ENCODE measurements at regions not wholly inside any gene's neighbourhood (a gene's known extent, or its start where the extent isn't known, plus 50 kb on each side); places are given as distances from the start of the nearest gene placed in this dataset.

DNA sequence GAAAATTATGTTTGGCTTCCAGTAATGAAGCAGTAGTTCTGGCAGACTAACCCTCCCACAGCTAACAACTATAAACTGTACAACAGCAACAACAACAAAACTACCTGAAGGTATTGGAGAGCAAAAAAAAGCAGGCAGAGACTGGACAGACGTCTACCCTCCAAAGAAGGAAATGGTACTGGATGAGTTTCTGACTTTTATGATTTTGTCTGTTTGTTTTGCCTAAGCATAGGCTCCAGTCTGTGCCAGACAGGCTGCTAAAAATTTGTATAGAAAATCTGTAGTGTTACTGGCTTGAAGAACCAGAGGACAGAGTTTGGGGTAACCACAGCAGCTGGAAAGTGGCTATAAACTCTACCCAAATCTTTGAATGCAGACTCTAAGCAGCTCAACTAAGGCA lies 131.3 kb downstream of the SLC25A47 start:
- Mint-ChIP-seq H3K27ac (no peak overlapping the region), H3K4me1 (peaks cover 12% of the 10 kb centered on the region), H3K36me3 (ENCODE audit: low read depth) (peaks cover 4% of the 10 kb centered on the region), H3K4me3 (no peak overlapping the region), H3K27me3 (no peaks in the 10 kb centered on the region)
- no peak for DNase-seq
- no peak for ATAC-seq
- no peaks in the 10 kb centered on the region for H3K9me3 ChIP-seq (ENCODE audit: control insufficient read depth, low read length, poor library complexity, severe bottlenecking)

- Mint-ChIP-seq H3K4me3 (no peak overlapping the region), H3K36me3 (ENCODE audit: low read depth) (peaks cover 5% of the 10 kb centered on the region), H3K4me1 (peaks cover 10% of the 10 kb centered on the region), H3K27me3 (no peaks in the 10 kb centered on the region), H3K27ac (no peak overlapping the region)
- no peak for DNase-seq
- H3K9me3 ChIP-seq (ENCODE audit: control insufficient read depth, low read length, poor library complexity, severe bottlenecking) = no peaks in the 10 kb centered on the region
- ATAC-seq = no peak
Observed at GRCh38 chr14:100463937-100464336, 123.3 kb downstream of the BEGAIN start.

DNA sequence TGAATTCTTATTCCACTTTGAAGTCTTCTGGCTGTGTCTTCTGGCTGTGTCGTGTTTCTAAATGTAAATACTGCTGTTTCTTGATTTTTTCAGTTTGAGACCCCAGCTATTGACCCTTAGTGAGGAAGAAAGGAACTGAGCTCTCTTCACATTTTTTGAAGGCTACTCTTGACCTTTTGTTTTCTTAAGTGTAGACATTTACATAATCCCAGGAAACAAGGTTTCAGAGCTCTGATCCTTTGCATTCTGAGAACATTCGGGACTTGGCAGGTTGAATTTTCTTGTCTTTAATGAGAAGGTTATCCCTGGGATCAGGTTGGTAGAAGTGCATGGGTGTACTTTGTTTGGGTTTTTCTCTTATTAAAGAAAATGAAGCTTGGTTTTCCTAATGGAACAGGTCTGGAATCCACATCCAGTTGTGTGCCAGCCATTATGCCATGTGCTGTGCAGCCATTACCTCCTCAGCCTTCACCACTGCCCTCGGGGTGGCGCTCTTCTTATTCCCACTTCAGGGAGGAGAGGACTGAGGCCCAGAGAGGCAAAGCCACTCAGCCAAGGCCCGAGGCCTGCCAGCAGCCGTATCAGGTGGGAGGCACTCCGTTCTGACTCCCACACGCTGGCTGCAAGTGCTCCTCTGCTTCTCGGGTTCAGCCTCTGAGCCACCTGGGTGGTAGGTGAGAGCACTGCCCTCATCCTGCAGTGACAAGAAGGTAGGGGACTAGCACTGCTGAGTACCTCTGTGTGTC lies 120.9 kb downstream of the BEGAIN start:
- Mint-ChIP-seq H3K27me3 (no peaks in the 10 kb centered on the region), H3K27ac (no peak overlapping the region), H3K4me3 (no peak overlapping the region), H3K36me3 (ENCODE audit: low read depth) (peaks cover 8% of the 10 kb centered on the region), H3K4me1 (peaks cover 15% of the 10 kb centered on the region)
- no peaks in the 10 kb centered on the region for H3K9me3 ChIP-seq (ENCODE audit: control insufficient read depth, low read length, poor library complexity, severe bottlenecking)
- DNase-seq (no peak), ATAC-seq (no peak)

DNA sequence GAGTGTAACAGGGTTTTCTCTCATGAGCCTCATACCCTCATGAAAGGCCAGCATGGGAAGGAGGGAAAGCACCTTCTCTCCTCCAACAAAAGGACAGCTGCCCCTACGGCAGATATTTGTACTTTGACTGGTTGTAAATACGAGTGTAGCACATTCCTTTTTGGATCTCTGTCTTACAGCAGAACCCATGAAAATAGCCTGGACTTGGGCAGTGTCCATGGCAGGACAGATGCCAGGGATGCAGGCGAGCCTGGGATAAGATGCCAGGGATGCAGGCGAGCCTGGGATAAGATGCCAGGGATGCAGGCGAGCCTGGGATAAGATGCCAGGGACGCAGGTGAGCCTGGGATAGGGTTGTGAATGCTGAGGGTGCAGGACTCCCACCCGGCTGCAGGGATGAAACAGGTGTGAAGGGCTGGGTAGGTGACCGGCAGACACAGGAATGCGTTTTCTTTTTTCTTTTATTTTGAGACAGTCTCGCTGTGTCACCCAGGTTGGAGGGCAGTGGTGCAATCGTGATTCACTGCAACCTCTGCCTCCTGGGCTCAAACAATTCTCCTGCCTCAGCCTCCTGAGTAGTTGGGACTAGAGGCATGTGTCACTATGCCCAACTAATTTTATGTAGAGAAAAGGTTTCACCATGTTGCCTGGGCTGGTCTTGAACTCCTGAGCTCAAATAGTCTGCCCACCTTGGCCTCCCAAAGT lies 120.0 kb downstream of the BEGAIN start:
- Mint-ChIP-seq H3K27me3 (no peaks in the 10 kb centered on the region), H3K36me3 (ENCODE audit: low read depth) (peaks cover 8% of the 10 kb centered on the region), H3K4me1 (peaks cover 17% of the 10 kb centered on the region), H3K27ac (no peak overlapping the region), H3K4me3 (no peak overlapping the region)
- no peaks in the 10 kb centered on the region for H3K9me3 ChIP-seq (ENCODE audit: control insufficient read depth, low read length, poor library complexity, severe bottlenecking)
- no peak for ATAC-seq
- DNase-seq = no peak

DNA sequence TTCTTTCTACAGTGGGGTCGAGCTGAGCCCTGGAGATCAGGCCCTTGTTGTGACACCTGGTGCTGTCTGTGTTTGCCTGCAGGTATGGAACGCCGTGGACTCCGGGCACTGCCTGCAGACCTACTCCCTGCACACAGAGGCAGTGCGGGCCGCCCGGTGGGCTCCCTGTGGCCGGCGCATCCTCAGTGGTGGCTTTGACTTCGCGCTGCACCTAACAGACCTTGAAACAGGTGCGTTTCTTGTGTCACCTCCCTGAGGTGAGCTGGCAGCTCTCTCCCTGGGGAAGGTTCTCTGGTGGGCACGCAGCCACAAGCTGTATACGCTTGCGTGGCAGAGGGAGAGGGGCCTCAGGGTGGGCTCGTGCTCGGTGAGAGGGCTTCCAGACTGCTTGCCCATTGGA lies 119.3 kb downstream of the BEGAIN start:
- DNase-seq = no peak
- ATAC-seq = no peak
- no peak overlapping the region for H3K4me3 Mint-ChIP-seq
- peaks cover 8% of the 10 kb centered on the region for H3K36me3 Mint-ChIP-seq (ENCODE audit: low read depth)
- H3K4me1 Mint-ChIP-seq = peaks cover 16% of the 10 kb centered on the region
- H3K27ac Mint-ChIP-seq = no peak overlapping the region
- H3K27me3 Mint-ChIP-seq = no peaks in the 10 kb centered on the region
- no peaks in the 10 kb centered on the region for H3K9me3 ChIP-seq (ENCODE audit: control insufficient read depth, low read length, poor library complexity, severe bottlenecking)

DNA sequence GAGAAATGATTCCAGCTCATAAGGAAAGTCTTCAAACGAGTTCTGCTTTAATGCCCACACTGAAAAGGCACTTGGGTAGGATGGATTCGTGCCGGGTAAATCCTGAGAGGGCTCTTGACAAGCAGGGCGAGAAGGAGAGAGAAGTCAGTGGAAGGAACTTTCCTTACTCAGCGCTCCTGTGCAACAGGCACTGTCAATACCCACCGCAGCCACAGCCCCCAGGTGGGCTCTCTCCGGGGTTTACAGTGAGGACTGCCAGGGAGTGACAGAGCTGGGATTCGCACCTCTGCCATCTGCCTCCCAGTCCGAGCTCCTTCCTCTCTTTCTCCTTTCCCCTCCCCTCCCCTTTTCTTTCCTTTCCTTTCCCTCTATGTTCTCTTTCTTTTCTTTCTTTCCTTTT lies 118.7 kb downstream of the BEGAIN start:
- ATAC-seq = no peak
- no peaks in the 10 kb centered on the region for H3K9me3 ChIP-seq (ENCODE audit: control insufficient read depth, low read length, poor library complexity, severe bottlenecking)
- H3K27ac Mint-ChIP-seq = no peak overlapping the region
- H3K4me3 Mint-ChIP-seq = no peak overlapping the region
- H3K4me1 Mint-ChIP-seq = peaks cover 15% of the 10 kb centered on the region
- peaks cover 5% of the 10 kb centered on the region for H3K36me3 Mint-ChIP-seq (ENCODE audit: low read depth)
- DNase-seq = no peak
- H3K27me3 Mint-ChIP-seq = no peaks in the 10 kb centered on the region

- no peak for DNase-seq
- no peak overlapping the region for H3K27ac Mint-ChIP-seq
- H3K4me1 Mint-ChIP-seq = peaks cover 15% of the 10 kb centered on the region
- peaks cover 2% of the 10 kb centered on the region for H3K36me3 Mint-ChIP-seq (ENCODE audit: low read depth)
- H3K9me3 ChIP-seq (ENCODE audit: control insufficient read depth, low read length, poor library complexity, severe bottlenecking) = no peaks in the 10 kb centered on the region
- no peak overlapping the region for H3K4me3 Mint-ChIP-seq
- no peaks in the 10 kb centered on the region for H3K27me3 Mint-ChIP-seq
- ATAC-seq = peak; percentile 50
Observed at GRCh38 chr14:100469632-100470522, 117.3 kb downstream of the BEGAIN start.

- ATAC-seq = no peak
- no peak overlapping the region for H3K27ac Mint-ChIP-seq
Observed at GRCh38 chr14:100470523-100470897, 116.7 kb downstream of the BEGAIN start.

DNA sequence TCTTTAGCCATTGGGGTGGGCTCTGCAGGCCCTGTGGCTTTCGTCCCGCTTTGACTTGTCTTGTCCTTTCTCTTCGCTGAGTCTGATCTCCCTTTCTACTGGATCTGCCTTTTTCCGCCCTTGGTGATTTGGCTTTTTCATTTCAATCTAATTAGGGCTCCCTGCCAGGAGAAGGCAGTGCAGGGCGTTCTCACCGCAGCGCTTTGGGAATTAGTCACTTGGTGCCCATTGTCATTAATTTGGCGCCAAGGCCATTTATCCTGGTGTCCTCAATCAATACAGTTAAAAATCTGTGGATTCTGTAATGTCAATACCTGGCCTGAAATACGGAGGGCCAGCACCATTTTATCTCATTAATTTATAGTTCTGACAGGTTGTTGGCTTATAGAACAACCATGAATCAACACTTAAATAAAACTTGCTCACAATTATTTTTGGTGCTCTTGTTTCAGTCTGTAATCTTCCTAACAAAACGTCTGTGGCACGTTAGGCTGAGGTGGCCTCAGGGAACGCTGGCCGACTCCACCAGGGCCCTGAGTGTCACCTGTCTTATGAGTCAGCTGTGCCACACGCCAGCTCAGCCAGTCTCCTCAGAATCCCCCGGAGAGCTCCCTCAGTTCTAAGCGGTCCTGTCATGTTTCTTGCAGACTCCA lies 115.7 kb downstream of the BEGAIN start:
- Mint-ChIP-seq H3K4me1 (peaks cover 12% of the 10 kb centered on the region), H3K36me3 (ENCODE audit: low read depth) (peaks cover 2% of the 10 kb centered on the region), H3K27ac (no peak overlapping the region), H3K27me3 (no peaks in the 10 kb centered on the region), H3K4me3 (no peak overlapping the region)
- DNase-seq (no peak), ATAC-seq (no peak)
- no peaks in the 10 kb centered on the region for H3K9me3 ChIP-seq (ENCODE audit: control insufficient read depth, low read length, poor library complexity, severe bottlenecking)

More at GRCh38 chr14:100470523-100470897, 116.7 kb downstream of the BEGAIN start:
- Mint-ChIP-seq H3K27me3 (no peaks in the 10 kb centered on the region), H3K4me3 (no peak overlapping the region), H3K36me3 (ENCODE audit: low read depth) (peaks cover 2% of the 10 kb centered on the region), H3K4me1 (peaks cover 12% of the 10 kb centered on the region)
- H3K9me3 ChIP-seq (ENCODE audit: control insufficient read depth, low read length, poor library complexity, severe bottlenecking) = no peaks in the 10 kb centered on the region
- DNase-seq = no peak

DNA sequence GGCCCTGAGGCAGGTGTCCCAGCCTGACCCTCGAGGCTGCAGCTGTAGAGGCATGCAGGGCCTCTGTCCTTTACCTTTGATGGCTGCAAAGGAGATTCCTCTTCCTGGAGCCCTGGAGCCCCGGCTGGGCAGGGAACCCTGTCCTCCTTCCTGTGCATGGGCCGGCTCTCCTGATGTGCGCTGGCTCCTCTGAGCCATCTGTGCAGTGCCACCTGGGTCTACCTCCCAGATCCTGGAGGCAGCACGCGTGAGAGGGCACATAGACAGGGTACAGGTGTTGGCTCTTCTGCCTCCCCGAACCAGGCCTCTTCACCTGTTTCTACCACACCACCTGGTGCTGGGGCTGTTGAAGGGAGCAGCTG lies 115.1 kb downstream of the BEGAIN start:
- no peak for DNase-seq
- no peaks in the 10 kb centered on the region for H3K27me3 Mint-ChIP-seq
- H3K4me3 Mint-ChIP-seq = no peak overlapping the region
- no peak overlapping the region for H3K27ac Mint-ChIP-seq
- peaks cover 12% of the 10 kb centered on the region for H3K4me1 Mint-ChIP-seq
- peaks cover 2% of the 10 kb centered on the region for H3K36me3 Mint-ChIP-seq (ENCODE audit: low read depth)
- ATAC-seq = no peak
- no peaks in the 10 kb centered on the region for H3K9me3 ChIP-seq (ENCODE audit: control insufficient read depth, low read length, poor library complexity, severe bottlenecking)

GRCh38 chr14:100472491-100472890 lies 114.7 kb downstream of the BEGAIN start:
- H3K9me3 ChIP-seq (ENCODE audit: control insufficient read depth, low read length, poor library complexity, severe bottlenecking) = no peaks in the 10 kb centered on the region
- Mint-ChIP-seq H3K36me3 (ENCODE audit: low read depth) (peaks cover 2% of the 10 kb centered on the region), H3K4me3 (no peak overlapping the region), H3K27ac (no peak overlapping the region), H3K4me1 (peaks cover 12% of the 10 kb centered on the region), H3K27me3 (no peaks in the 10 kb centered on the region)
- ATAC-seq (no peak), DNase-seq (no peak)

GRCh38 chr14:100473249-100473648 lies 114.0 kb downstream of the BEGAIN start:
- Mint-ChIP-seq H3K36me3 (ENCODE audit: low read depth) (peaks cover 2% of the 10 kb centered on the region), H3K4me1 (peaks cover 12% of the 10 kb centered on the region), H3K4me3 (no peak overlapping the region), H3K27ac (no peak overlapping the region), H3K27me3 (no peaks in the 10 kb centered on the region)
- DNase-seq (no peak), ATAC-seq (no peak)
- no peaks in the 10 kb centered on the region for H3K9me3 ChIP-seq (ENCODE audit: control insufficient read depth, low read length, poor library complexity, severe bottlenecking)

GRCh38 chr14:100474196-100474595 lies 113.0 kb downstream of the BEGAIN start:
- Mint-ChIP-seq H3K27ac (no peak overlapping the region), H3K36me3 (ENCODE audit: low read depth) (peaks cover 2% of the 10 kb centered on the region), H3K4me3 (no peak overlapping the region), H3K27me3 (no peaks in the 10 kb centered on the region), H3K4me1 (peaks cover 9% of the 10 kb centered on the region)
- DNase-seq (no peak), ATAC-seq (no peak)
- no peaks in the 10 kb centered on the region for H3K9me3 ChIP-seq (ENCODE audit: control insufficient read depth, low read length, poor library complexity, severe bottlenecking)

All from T-helper 17 cell (primary cell).